B cell (primary cell): ENCODE measurements at regions not wholly inside any gene's neighbourhood (a gene's known extent, or its start where the extent isn't known, plus 50 kb on each side); places are given as distances from the start of the nearest gene placed in this dataset.

Source experiments
- ATAC-seq: fragments of 200-7000 bp; cut with Tn5 transposase; one replicate; pipeline ENCODE4 v1.10.0; 2021; ENCODE audit warnings: low read depth, mild to moderate bottlenecking, moderate number of reproducible peaks, moderate library complexity
- CTCF ChIA-PET: fragments of 350-600 bp; sonication (Branson Sonifier 250); formaldehyde crosslinking; loops from one replicate; lab custom pipeline; 2021; ENCODE audit warnings: antibody characterized with exemption, inconsistent platforms; lab: Charles Lee
- POLR2A ChIA-PET: fragments of 350-600 bp; sonication (Branson Sonifier 250); formaldehyde crosslinking; loops from one replicate; lab custom pipeline; 2021; ENCODE audit warnings: antibody characterized with exemption; lab: Charles Lee
- DNase-seq: peaks from one replicate; pipeline ENCODE4 v3.0.0; 2013
- H2AFZ ChIP-seq: 2 replicates; pipeline ENCODE4 v1.6.1; 2012; ENCODE audit warnings: mild to moderate bottlenecking, low read depth, low read length; ENCODE audit not compliant: insufficient read depth, poor library complexity, severe bottlenecking
- H3K27ac ChIP-seq, 2 donors: 1 replicate in 1 of 2; 2 replicates in 1 of 2; pipeline ENCODE4 v1.5.1; 2012 to 2013; ENCODE audit warnings: low read length in 2 of 2, mild to moderate bottlenecking in 2 of 2, moderate library complexity in 1 of 2
- H3K27me3 ChIP-seq, 4 experiments: fragments of 200-600 bp in 1 of 4; sonication (generic) in 1 of 4; replicated peaks in 1 of 4; 1 replicate in 2 of 4; 2 replicates in 2 of 4; pipeline versions ENCODE4 v1.6.1 to v1.7.0; 2013 to 2016; ENCODE audit warnings: low read length in 3 of 4, mild to moderate bottlenecking in 2 of 4, mixed read lengths in 1 of 4, moderate library complexity in 1 of 4; ENCODE audit not compliant: insufficient read depth in 4 of 4, control insufficient read depth in 3 of 4; ENCODE audit errors: control extremely low read depth in 1 of 4
- H3K36me3 ChIP-seq, 2 experiments: replicated peaks in 1 of 2; 1 replicate in 1 of 2; 2 replicates in 1 of 2; pipeline versions ENCODE4 v1.6.1 to v1.7.1; 2013; ENCODE audit warnings: low read length in 1 of 2; ENCODE audit not compliant: insufficient read depth in 2 of 2, control insufficient read depth in 1 of 2; ENCODE audit errors: control extremely low read depth in 1 of 2, extremely low read depth in 1 of 2
- H3K4me1 ChIP-seq, 2 donors: fragments of 200-600 bp in 1 of 2; sonication (generic) in 1 of 2; 1 replicate in 1 of 2; 2 replicates in 1 of 2; pipeline versions ENCODE4 v1.5.1 to v1.6.1; 2013 to 2017; ENCODE audit warnings: low read length in 2 of 2; ENCODE audit not compliant: control insufficient read depth in 2 of 2, insufficient read depth in 2 of 2
- H3K4me2 ChIP-seq: replicated peaks from 2 replicates; pipeline ENCODE3; 2012; ENCODE audit warnings: mild to moderate bottlenecking, low read depth, low read length; ENCODE audit not compliant: poor library complexity, severe bottlenecking
- H3K4me3 ChIP-seq, 5 experiments: fragments of 200-600 bp in 1 of 5; sonication (generic) in 1 of 5; 1 replicate in 3 of 5; 2 replicates in 2 of 5; pipeline versions ENCODE4 v1.5.1 to v1.7.0; 2011 to 2016; ENCODE audit warnings: low read length in 4 of 5, mild to moderate bottlenecking in 4 of 5, low read depth in 2 of 5, control low read depth in 1 of 5, moderate library complexity in 1 of 5; ENCODE audit not compliant: insufficient read depth in 1 of 5; ENCODE audit errors: control extremely low read depth in 1 of 5, extremely low read depth in 1 of 5
- H3K79me2 ChIP-seq: fragments of 200-600 bp; sonication (generic); one replicate; pipeline ENCODE4 v1.6.0; 2016; ENCODE audit warnings: low read length; ENCODE audit not compliant: control insufficient read depth, insufficient read depth
- H3K9ac ChIP-seq: fragments of 200-600 bp; sonication (generic); 2 replicates; pipeline ENCODE4 v1.6.1; 2017; ENCODE audit warnings: mild to moderate bottlenecking, low read length, moderate library complexity
- H3K9me3 ChIP-seq, 3 donors: one replicate each; pipeline versions ENCODE4 v1.6.1 to v1.7.1; 2013; ENCODE audit warnings: low read length in 2 of 3; ENCODE audit not compliant: control insufficient read depth in 2 of 3, insufficient read depth in 1 of 3; ENCODE audit errors: control extremely low read depth in 1 of 3
- H4K20me1 ChIP-seq: 2 replicates; pipeline ENCODE4 v1.6.0; 2012; ENCODE audit warnings: mild to moderate bottlenecking, low read length; ENCODE audit not compliant: insufficient read depth, control insufficient read depth, poor library complexity, severe bottlenecking
- H3K27ac Mint-ChIP-seq: one replicate; pipeline ENCODE4 v1.8.0; 2021; ENCODE audit warnings: mixed read lengths
- H3K27me3 Mint-ChIP-seq: one replicate; pipeline ENCODE4 v1.8.0; 2021; ENCODE audit warnings: mixed read lengths
- H3K4me1 Mint-ChIP-seq: one replicate; pipeline ENCODE4 v1.8.0; 2021; ENCODE audit warnings: mixed read lengths
- H3K4me3 Mint-ChIP-seq: one replicate; pipeline ENCODE4 v1.8.0; 2021; ENCODE audit warnings: mixed read lengths
- H3K9me3 Mint-ChIP-seq: one replicate; pipeline ENCODE4 v1.8.0; 2022; ENCODE audit warnings: mixed read lengths; ENCODE audit not compliant: insufficient read depth
- EZH2 ChIP-seq: IDR thresholded peaks from 2 replicates; pipeline ENCODE4 v1.6.1; 2012; ENCODE audit warnings: borderline replicate concordance, low read depth, mild to moderate bottlenecking, moderate library complexity, low read length; ENCODE audit not compliant: insufficient read depth, poor library complexity, severe bottlenecking
- WGBS: methylation state at CpG from one replicate; pipeline ENCODE4 v1.1.5; 2013; ENCODE audit warnings: missing lambda C conversion rate; ENCODE audit not compliant: insufficient coverage; 5-methylcytosine and 5-hydroxymethylcytosine counted together
- intact Hi-C: fragments of 100-400 bp; cut with micrococcal nuclease; formaldehyde crosslinking; loops from one replicate; pipeline ENCODE4 v1.10.0; 2022
- TF ChIP-seq, protein P1 (sequence below): fragments of 200-600 bp; IDR thresholded peaks from one replicate; pipeline ENCODE4 v1.8.0; 2022; ENCODE audit warnings: antibody characterized with exemption, mild to moderate bottlenecking

DNA sequence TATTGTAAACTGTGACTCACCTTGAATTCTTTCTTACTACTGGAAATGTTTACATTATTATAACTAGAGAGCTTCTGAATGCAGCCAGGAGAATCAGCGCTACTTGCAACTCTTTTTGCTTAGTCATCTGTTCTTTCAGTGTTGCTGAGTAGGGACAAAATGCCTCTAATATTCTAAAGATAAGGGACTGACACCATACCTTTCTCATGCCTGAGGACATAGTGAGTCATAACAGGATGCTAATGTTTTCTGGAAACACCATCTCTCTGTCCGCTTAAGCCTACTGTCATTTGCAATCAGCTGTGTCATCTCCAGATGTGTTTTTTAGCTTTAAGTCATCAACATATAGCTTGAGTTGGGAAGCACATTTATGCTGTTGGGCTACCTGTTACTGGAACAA is 108.3 kb downstream of the QRFPR start:
- no peak overlapping the region for H2AFZ ChIP-seq
- no peaks in the 10 kb centered on the region for H3K79me2 ChIP-seq
- DNase-seq = no peak
- Mint-ChIP-seq H3K4me1 (no peaks in the 10 kb centered on the region), H3K27ac (no peak overlapping the region), H3K9me3 (no peaks in the 10 kb centered on the region), H3K27me3 (peaks cover 12% of the 10 kb centered on the region), H3K4me3 (no peak overlapping the region)
- no peak overlapping the region for H3K27ac ChIP-seq
- H3K27me3 ChIP-seq = no peaks in the 10 kb centered on the region
- no peak overlapping the region for H3K4me2 ChIP-seq
- no peak for TF ChIP-seq EZH2
- TF ChIP-seq, protein P1, sequence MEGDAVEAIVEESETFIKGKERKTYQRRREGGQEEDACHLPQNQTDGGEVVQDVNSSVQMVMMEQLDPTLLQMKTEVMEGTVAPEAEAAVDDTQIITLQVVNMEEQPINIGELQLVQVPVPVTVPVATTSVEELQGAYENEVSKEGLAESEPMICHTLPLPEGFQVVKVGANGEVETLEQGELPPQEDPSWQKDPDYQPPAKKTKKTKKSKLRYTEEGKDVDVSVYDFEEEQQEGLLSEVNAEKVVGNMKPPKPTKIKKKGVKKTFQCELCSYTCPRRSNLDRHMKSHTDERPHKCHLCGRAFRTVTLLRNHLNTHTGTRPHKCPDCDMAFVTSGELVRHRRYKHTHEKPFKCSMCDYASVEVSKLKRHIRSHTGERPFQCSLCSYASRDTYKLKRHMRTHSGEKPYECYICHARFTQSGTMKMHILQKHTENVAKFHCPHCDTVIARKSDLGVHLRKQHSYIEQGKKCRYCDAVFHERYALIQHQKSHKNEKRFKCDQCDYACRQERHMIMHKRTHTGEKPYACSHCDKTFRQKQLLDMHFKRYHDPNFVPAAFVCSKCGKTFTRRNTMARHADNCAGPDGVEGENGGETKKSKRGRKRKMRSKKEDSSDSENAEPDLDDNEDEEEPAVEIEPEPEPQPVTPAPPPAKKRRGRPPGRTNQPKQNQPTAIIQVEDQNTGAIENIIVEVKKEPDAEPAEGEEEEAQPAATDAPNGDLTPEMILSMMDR = no peak
- ChIA-PET CTCF (interaction anchor here (1.2 kb wide), 1 partner anchor 22 kb away, joined by 3 read pairs; no protein-coding TSS in a partner anchor), POLR2A (no interaction called here)
- no CpG with 5 or more reads among the region's 2 CpGs for WGBS
- H3K9ac ChIP-seq = no peak overlapping the region
- H3K4me1 ChIP-seq = no peaks in the 10 kb centered on the region
- no peaks in the 10 kb centered on the region for H4K20me1 ChIP-seq
- H3K9me3 ChIP-seq = no peaks in the 10 kb centered on the region
- H3K4me3 ChIP-seq = no peak overlapping the region
- intact Hi-C loops = no loop called here
- no peaks in the 10 kb centered on the region for H3K36me3 ChIP-seq
- no peak for ATAC-seq

DNA sequence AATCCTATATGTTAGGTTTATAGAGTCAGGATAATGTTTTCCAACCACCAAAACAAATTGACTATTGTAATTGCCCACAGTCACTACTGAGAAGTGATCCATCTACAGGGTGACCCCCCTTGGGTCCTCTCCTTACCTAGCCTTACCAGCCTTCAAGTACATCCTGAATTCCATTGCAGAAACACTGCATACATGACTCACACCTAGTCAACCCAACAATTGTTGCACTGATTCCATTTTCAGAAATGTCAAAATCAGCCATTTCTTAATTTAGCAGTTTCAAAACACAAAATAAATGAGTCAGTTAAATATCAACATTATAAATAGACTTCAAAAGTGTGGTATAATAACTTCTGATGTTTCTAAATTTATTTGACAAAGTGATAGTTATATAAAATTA is 106.3 kb upstream of the TNIP3 start:
- Histone ChIP-seq H3K79me2 (no peaks in the 10 kb centered on the region), H3K9ac (no peak overlapping the region), H3K9me3 (no peaks in the 10 kb centered on the region), H3K27me3 (no peaks in the 10 kb centered on the region), H2AFZ (no peak overlapping the region), H3K4me3 (no peak overlapping the region), H3K4me1 (no peaks in the 10 kb centered on the region), H3K27ac (no peak overlapping the region), H3K4me2 (no peak overlapping the region), H3K36me3 (no peaks in the 10 kb centered on the region), H4K20me1 (no peaks in the 10 kb centered on the region)
- Mint-ChIP-seq H3K4me3 (no peak overlapping the region), H3K9me3 (no peaks in the 10 kb centered on the region), H3K27me3 (peaks cover 8% of the 10 kb centered on the region), H3K4me1 (no peaks in the 10 kb centered on the region), H3K27ac (no peak overlapping the region)
- POLR2A ChIA-PET = no interaction called here
- no peak for TF ChIP-seq EZH2
- TF ChIP-seq, protein P1 = no peak
- intact Hi-C loops = no loop called here
- no peak for DNase-seq
- ATAC-seq = no peak
- CTCF ChIA-PET = no interaction called here
